ENCODE measurements at regions not wholly inside any gene's neighbourhood (a gene's known extent, or its start where the extent isn't known, plus 50 kb on each side); places are given as distances from the start of the nearest gene placed in this dataset.

DNA sequence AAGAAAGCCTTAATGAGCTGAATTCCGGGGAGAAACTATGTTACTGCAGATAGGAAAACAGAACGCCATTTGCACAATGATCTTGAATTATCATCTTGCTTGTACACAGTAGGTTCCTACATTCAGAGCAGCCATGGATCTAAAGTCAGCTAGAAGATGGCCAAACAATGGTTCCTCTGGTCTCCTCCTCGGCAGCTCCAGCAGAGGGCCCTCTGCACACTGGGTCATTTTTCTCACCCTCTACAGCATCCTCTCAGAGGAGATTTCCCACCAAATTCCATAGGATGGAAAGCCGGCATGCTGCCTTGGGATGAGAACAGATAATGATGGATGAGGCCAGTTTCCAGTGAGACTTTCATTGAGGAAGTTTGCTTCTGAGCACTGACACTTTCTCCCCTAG, 308.5 kb upstream of the NFE2L3 start:
- CTCF ChIA-PET: interaction anchor here (1.6 to 6.7 kb wide), 3 partner anchors 7 to 278 kb away, joined by 6 to 51 read pairs (median 18); no protein-coding TSS in a partner anchor
- no peak overlapping the region for H3K4me2 ChIP-seq
- ATAC-seq (peak in 1 of 2 experiments; percentile 45; a peak in 1 of 6 replicates), DNase-seq (ENCODE audit: low read depth in 1 of 2, low spot score in 1 of 2) (no peak), FAIRE-seq (no peak)
- 55% methylated on average over 4 of the region's 4 CpGs for WGBS (ENCODE audit: missing lambda C conversion rate)
- no peak overlapping the region for H3K4me3 ChIP-seq
- TF ChIP-seq NPAS2 (CRISPR knock-in tag; IDR thresholded peaks at IDR 0.05; ENCODE audit: borderline replicate concordance) (no peak), ZC3H11A (IDR thresholded peaks at IDR 0.05) (no peak), POLR2AphosphoS2 (conservative IDR thresholded peaks at IDR 0.05; ENCODE audit: low read length) (no peak), MAZ (IDR thresholded peaks at IDR 0.05; ENCODE audit: borderline replicate concordance, low read depth, low read length) (no peak), NFE2L2 (conservative IDR thresholded peaks at IDR 0.05; ENCODE audit: low read length) (no peak), KDM1A (IDR thresholded peaks at IDR 0.05; ENCODE audit: low read depth) (no peak), HOXB13 (CRISPR knock-in tag; IDR thresholded peaks at IDR 0.05; ENCODE audit: low read depth) (no peak), SMC3 (IDR thresholded peaks at IDR 0.05) (no peak), RAD21 (conservative IDR thresholded peaks at IDR 0.05 in 1 of 2, IDR thresholded peaks at IDR 0.05 in 1 of 2) (no peak)
- TF ChIP-seq, protein P1, sequence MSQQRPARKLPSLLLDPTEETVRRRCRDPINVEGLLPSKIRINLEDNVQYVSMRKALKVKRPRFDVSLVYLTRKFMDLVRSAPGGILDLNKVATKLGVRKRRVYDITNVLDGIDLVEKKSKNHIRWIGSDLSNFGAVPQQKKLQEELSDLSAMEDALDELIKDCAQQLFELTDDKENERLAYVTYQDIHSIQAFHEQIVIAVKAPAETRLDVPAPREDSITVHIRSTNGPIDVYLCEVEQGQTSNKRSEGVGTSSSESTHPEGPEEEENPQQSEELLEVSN (IDR thresholded peaks at IDR 0.05; ENCODE audit: borderline replicate concordance, low read depth): no peak
- TF ChIP-seq, protein P2, sequence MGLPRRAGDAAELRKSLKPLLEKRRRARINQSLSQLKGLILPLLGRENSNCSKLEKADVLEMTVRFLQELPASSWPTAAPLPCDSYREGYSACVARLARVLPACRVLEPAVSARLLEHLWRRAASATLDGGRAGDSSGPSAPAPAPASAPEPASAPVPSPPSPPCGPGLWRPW (IDR thresholded peaks at IDR 0.05): no peak
- TF ChIP-seq, protein P3, sequence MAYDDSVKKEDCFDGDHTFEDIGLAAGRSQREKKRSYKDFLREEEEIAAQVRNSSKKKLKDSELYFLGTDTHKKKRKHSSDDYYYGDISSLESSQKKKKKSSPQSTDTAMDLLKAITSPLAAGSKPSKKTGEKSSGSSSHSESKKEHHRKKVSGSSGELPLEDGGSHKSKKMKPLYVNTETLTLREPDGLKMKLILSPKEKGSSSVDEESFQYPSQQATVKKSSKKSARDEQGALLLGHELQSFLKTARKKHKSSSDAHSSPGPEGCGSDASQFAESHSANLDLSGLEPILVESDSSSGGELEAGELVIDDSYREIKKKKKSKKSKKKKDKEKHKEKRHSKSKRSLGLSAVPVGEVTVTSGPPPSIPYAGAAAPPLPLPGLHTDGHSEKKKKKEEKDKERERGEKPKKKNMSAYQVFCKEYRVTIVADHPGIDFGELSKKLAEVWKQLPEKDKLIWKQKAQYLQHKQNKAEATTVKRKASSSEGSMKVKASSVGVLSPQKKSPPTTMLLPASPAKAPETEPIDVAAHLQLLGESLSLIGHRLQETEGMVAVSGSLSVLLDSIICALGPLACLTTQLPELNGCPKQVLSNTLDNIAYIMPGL (CRISPR knock-in tag; IDR thresholded peaks at IDR 0.05; ENCODE audit: borderline replicate concordance): no peak
- TF ChIP-seq, protein P4, sequence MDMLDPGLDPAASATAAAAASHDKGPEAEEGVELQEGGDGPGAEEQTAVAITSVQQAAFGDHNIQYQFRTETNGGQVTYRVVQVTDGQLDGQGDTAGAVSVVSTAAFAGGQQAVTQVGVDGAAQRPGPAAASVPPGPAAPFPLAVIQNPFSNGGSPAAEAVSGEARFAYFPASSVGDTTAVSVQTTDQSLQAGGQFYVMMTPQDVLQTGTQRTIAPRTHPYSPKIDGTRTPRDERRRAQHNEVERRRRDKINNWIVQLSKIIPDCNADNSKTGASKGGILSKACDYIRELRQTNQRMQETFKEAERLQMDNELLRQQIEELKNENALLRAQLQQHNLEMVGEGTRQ (IDR thresholded peaks at IDR 0.05): no peak
- no peak overlapping the region for H3K27ac ChIP-seq
- H3K4me1 ChIP-seq: peaks cover 23% of the 10 kb centered on the region
- H3K9me3 ChIP-seq: no peaks in the 10 kb centered on the region
- POLR2A ChIA-PET: no interaction called here

DNA sequence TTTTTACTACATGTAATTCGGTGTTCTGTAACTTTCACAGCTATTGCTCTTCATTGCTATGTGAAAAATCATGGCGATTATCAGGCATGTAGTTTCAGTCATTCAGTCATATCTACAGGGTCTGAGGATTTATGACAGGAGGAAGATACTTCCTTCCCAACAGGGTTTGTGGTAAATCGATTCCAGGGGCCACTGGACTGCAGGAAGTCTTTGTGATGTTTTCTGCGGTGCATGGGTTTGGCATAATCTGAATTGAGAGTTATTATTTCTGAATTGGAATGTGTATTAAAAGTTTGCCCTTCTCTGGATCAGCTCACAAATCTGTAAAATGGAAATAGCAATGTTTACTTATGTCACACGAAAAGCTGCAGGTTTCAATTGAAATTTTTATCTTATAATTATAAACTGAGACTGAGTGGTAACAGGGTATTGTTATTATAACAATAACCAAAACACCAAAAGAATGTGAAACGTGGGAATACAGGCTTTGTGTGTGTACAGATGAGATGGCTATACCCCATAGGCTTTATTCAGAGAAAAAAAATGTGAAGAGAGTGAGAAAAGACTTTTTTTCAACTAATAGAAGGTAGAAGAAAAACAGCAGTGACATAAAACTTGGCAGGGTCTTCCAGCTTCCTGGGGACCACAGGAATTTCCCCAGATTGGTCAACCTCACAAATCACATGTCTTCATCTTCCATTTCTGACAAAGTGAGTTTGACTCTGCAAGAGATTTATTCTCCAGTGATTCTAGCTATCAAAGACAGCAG, 307.7 kb upstream of the NFE2L3 start:
- no peak for TF ChIP-seq RCOR1 (IDR thresholded peaks at IDR 0.05; ENCODE audit: low read depth, low read length)
- TF ChIP-seq TP53 (CRISPR knock-in tag; IDR thresholded peaks at IDR 0.05): no peak
- TF ChIP-seq, protein P2 (IDR thresholded peaks at IDR 0.05): no peak
- no peak for TF ChIP-seq NPAS2 (CRISPR knock-in tag; IDR thresholded peaks at IDR 0.05; ENCODE audit: borderline replicate concordance)
- TF ChIP-seq EHF (CRISPR knock-in tag; IDR thresholded peaks at IDR 0.05): no peak
- TF ChIP-seq, protein P5, sequence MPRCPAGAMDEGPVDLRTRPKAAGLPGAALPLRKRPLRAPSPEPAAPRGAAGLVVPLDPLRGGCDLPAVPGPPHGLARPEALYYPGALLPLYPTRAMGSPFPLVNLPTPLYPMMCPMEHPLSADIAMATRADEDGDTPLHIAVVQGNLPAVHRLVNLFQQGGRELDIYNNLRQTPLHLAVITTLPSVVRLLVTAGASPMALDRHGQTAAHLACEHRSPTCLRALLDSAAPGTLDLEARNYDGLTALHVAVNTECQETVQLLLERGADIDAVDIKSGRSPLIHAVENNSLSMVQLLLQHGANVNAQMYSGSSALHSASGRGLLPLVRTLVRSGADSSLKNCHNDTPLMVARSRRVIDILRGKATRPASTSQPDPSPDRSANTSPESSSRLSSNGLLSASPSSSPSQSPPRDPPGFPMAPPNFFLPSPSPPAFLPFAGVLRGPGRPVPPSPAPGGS (IDR thresholded peaks at IDR 0.05): no peak
- no peak for TF ChIP-seq GATA3 (IDR thresholded peaks at IDR 0.05; ENCODE audit: borderline replicate concordance)
- TF ChIP-seq ZNF302 (CRISPR knock-in tag; IDR thresholded peaks at IDR 0.05): no peak
- no peak for TF ChIP-seq CHD2 (IDR thresholded peaks at IDR 0.05; ENCODE audit: low read length, partially characterized antibody)
- no peak for TF ChIP-seq SMC3 (IDR thresholded peaks at IDR 0.05)
- no peak for TF ChIP-seq PHF8 (IDR thresholded peaks at IDR 0.05; ENCODE audit: borderline replicate concordance, low read depth)
- TF ChIP-seq, protein P1 (IDR thresholded peaks at IDR 0.05; ENCODE audit: borderline replicate concordance, low read depth): no peak
- TF ChIP-seq ZSCAN20 (CRISPR knock-in tag; IDR thresholded peaks at IDR 0.05): no peak
- no peak for TF ChIP-seq SREBF2 (IDR thresholded peaks at IDR 0.05)
- no peak for TF ChIP-seq NFE2L2 (conservative IDR thresholded peaks at IDR 0.05; ENCODE audit: low read length)
- no peak for TF ChIP-seq ESRRA (IDR thresholded peaks at IDR 0.05; ENCODE audit: borderline replicate concordance, low read length)
- TF ChIP-seq EP300 (IDR thresholded peaks at IDR 0.05): no peak
- no peak for TF ChIP-seq FOSL2 (IDR thresholded peaks at IDR 0.05)
- TF ChIP-seq FOSL2 (CRISPR knock-in tag; IDR thresholded peaks at IDR 0.05): no peak
- TF ChIP-seq ZC3H11A (IDR thresholded peaks at IDR 0.05): no peak
- no peak overlapping the region for H3K4me3 ChIP-seq
- POLR2A ChIA-PET: no interaction called here
- FAIRE-seq (no peak), DNase-seq (ENCODE audit: low read depth in 1 of 2, low spot score in 1 of 2) (no peak), ATAC-seq (no peak)
- no peak overlapping the region for H3K27ac ChIP-seq
- H3K9me3 ChIP-seq: no peaks in the 10 kb centered on the region
- H3K4me1 ChIP-seq: peaks cover 31% of the 10 kb centered on the region
- no peak overlapping the region for H3K4me2 ChIP-seq
- CTCF ChIA-PET: interaction anchor here (1.6 to 3.5 kb wide), 3 partner anchors 11 to 453 kb away, joined by 5 to 18 read pairs (median 6); no protein-coding TSS in a partner anchor
- 41% methylated on average over 6 of the region's 6 CpGs for WGBS (ENCODE audit: missing lambda C conversion rate)

Data from A549 (cell line).